ENCODE measurements at regions not wholly inside any gene's neighbourhood (a gene's known extent, or its start where the extent isn't known, plus 50 kb on each side); places are given as distances from the start of the nearest gene placed in this dataset.
A peak's percentile ranks its signal among the peaks of the same experiment; 100 is the strongest.

- DNase-seq = no peak
Measured at GRCh38 chr4:184879271-184879670, 53.5 kb upstream of the ACSL1 start.

- no peak for DNase-seq
Measured at GRCh38 chr4:184882276-184882675, 56.5 kb upstream of the ACSL1 start.

GRCh38 chr4:184883024-184883423 is 57.3 kb upstream of the ACSL1 start:
- DNase-seq = no peak

GRCh38 chr4:184884883-184885282 is 59.1 kb upstream of the ACSL1 start:
- DNase-seq = no peak

GRCh38 chr4:184885602-184886001 is 59.8 kb upstream of the ACSL1 start:
- DNase-seq = peak; percentile 29

GRCh38 chr4:184887333-184887732 is 61.6 kb upstream of the ACSL1 start:
- DNase-seq = no peak

GRCh38 chr4:184887947-184888346 is 62.2 kb upstream of the ACSL1 start:
- no peak for DNase-seq

- DNase-seq = no peak
Measured at GRCh38 chr4:184889666-184890335, 64.0 kb upstream of the ACSL1 start.

GRCh38 chr4:184890499-184890898 is 64.7 kb upstream of the ACSL1 start:
- peak; percentile 7 for DNase-seq

GRCh38 chr4:184891816-184892397 is 66.1 kb upstream of the ACSL1 start:
- no peak for DNase-seq

GRCh38 chr4:184892999-184893398 is 67.2 kb upstream of the ACSL1 start:
- DNase-seq = no peak

GRCh38 chr4:184893801-184894571 is 68.2 kb upstream of the ACSL1 start:
- DNase-seq = no peak

GRCh38 chr4:184895012-184895695 is 69.4 kb upstream of the ACSL1 start:
- DNase-seq = no peak

GRCh38 chr4:184896868-184897715 is 71.3 kb upstream of the ACSL1 start:
- DNase-seq = no peak

GRCh38 chr4:184897895-184898294 is 72.1 kb upstream of the ACSL1 start:
- no peak for DNase-seq

GRCh38 chr4:184898793-184899192 is 73.0 kb upstream of the ACSL1 start:
- no peak for DNase-seq

GRCh38 chr4:184899261-184900134 is 73.7 kb upstream of the ACSL1 start:
- no peak for DNase-seq

- DNase-seq = no peak
Measured at GRCh38 chr4:184900184-184900583, 74.4 kb upstream of the ACSL1 start.

- DNase-seq = no peak
Measured at GRCh38 chr4:184902550-184902949, 76.8 kb upstream of the ACSL1 start.

GRCh38 chr4:184906480-184907097 is 80.8 kb upstream of the ACSL1 start:
- DNase-seq = no peak

- DNase-seq = peak; percentile 22
Measured at GRCh38 chr4:184907216-184907615, 81.4 kb upstream of the ACSL1 start.
